WTC11 (cell line): ENCODE measurements at regions not wholly inside any gene's neighbourhood (a gene's known extent, or its start where the extent isn't known, plus 50 kb on each side); places are given as distances from the start of the nearest gene placed in this dataset.

Experiments
- ARID4B ChIP-seq: sonication (generic); formaldehyde crosslinking; IDR thresholded peaks from 2 replicates; pipeline ENCODE4 v1.8.0; 2023; ENCODE audit warnings: missing genetic modification reagents, mild to moderate bottlenecking, borderline replicate concordance
- CREB1 ChIP-seq: sonication (generic); formaldehyde crosslinking; IDR thresholded peaks from 2 replicates; pipeline ENCODE4 v1.8.0; 2023; ENCODE audit warnings: mild to moderate bottlenecking, missing genetic modification reagents
- ELF4 ChIP-seq: sonication (generic); formaldehyde crosslinking; IDR thresholded peaks from 2 replicates; pipeline ENCODE4 v1.8.1; 2022; ENCODE audit warnings: low read depth, mild to moderate bottlenecking, moderate library complexity, missing genetic modification reagents
- GABPB1 ChIP-seq: sonication (generic); formaldehyde crosslinking; IDR thresholded peaks from 2 replicates; pipeline ENCODE4 v1.8.1; 2023; ENCODE audit warnings: mild to moderate bottlenecking, missing genetic modification reagents
- NFYB ChIP-seq: sonication (generic); formaldehyde crosslinking; conservative IDR thresholded peaks from 2 replicates; pipeline ENCODE4 v1.8.0; 2022; ENCODE audit warnings: low read depth, missing genetic modification reagents
- PRDM15 ChIP-seq: sonication (generic); formaldehyde crosslinking; IDR thresholded peaks from 2 replicates; pipeline ENCODE4 v1.8.0; 2022; ENCODE audit warnings: missing genetic modification reagents
- SP1 ChIP-seq: sonication (generic); formaldehyde crosslinking; conservative IDR thresholded peaks from 2 replicates; pipeline ENCODE4 v1.8.1; 2022; ENCODE audit warnings: missing genetic modification reagents
- TCF7 ChIP-seq: sonication (generic); formaldehyde crosslinking; IDR thresholded peaks from 2 replicates; pipeline ENCODE4 v1.8.0; 2022; ENCODE audit warnings: mild to moderate bottlenecking, low read depth, missing genetic modification reagents, moderate library complexity
- ZNF121 ChIP-seq: sonication (generic); formaldehyde crosslinking; IDR thresholded peaks from 2 replicates; pipeline ENCODE4 v1.8.0; 2023; ENCODE audit warnings: missing genetic modification reagents
- TF ChIP-seq, protein P1 (sequence below): fragments of 200-600 bp; IDR thresholded peaks from 2 replicates; pipeline ENCODE4 v1.8.0; 2022; ENCODE audit warnings: antibody characterized with exemption
- TF ChIP-seq, protein P2 (sequence below): sonication (generic); formaldehyde crosslinking; IDR thresholded peaks from 2 replicates; pipeline ENCODE4 v1.8.0; 2023; ENCODE audit warnings: mild to moderate bottlenecking, missing genetic modification reagents
- TF ChIP-seq, protein P3 (sequence below): sonication (generic); formaldehyde crosslinking; IDR thresholded peaks from 2 replicates; pipeline ENCODE4 v1.8.0; 2022; ENCODE audit warnings: mild to moderate bottlenecking, missing genetic modification reagents
- TF ChIP-seq, protein P4 (sequence below): sonication (generic); formaldehyde crosslinking; IDR thresholded peaks from 2 replicates; pipeline ENCODE4 v1.8.1; 2023; ENCODE audit warnings: mild to moderate bottlenecking, moderate library complexity, missing genetic modification reagents

DNA sequence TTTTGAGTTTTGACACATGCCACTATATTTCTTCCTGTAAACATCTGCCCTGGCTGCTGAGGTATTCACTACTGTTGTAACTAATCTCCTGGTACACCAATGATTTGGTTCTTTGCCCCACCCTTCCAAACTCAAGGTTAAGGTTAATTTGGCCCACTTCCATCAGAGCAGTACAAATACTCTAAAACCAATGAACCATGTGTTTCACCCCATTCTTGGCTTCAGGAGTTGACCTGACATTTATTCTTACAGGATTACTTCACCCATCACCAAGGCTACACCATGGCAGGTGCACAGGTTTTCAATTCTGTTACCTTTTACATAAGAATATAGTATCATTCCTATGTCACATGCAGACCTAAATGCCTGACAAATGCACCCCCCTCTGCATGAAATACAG is 1179.9 kb downstream of the ZPLD1 start:
- TF ChIP-seq, protein P1, sequence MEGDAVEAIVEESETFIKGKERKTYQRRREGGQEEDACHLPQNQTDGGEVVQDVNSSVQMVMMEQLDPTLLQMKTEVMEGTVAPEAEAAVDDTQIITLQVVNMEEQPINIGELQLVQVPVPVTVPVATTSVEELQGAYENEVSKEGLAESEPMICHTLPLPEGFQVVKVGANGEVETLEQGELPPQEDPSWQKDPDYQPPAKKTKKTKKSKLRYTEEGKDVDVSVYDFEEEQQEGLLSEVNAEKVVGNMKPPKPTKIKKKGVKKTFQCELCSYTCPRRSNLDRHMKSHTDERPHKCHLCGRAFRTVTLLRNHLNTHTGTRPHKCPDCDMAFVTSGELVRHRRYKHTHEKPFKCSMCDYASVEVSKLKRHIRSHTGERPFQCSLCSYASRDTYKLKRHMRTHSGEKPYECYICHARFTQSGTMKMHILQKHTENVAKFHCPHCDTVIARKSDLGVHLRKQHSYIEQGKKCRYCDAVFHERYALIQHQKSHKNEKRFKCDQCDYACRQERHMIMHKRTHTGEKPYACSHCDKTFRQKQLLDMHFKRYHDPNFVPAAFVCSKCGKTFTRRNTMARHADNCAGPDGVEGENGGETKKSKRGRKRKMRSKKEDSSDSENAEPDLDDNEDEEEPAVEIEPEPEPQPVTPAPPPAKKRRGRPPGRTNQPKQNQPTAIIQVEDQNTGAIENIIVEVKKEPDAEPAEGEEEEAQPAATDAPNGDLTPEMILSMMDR = no peak
- no peak for TF ChIP-seq TCF7 (CRISPR knock-in tag)
- no peak for TF ChIP-seq ARID4B (CRISPR knock-in tag)
- TF ChIP-seq, protein P2, sequence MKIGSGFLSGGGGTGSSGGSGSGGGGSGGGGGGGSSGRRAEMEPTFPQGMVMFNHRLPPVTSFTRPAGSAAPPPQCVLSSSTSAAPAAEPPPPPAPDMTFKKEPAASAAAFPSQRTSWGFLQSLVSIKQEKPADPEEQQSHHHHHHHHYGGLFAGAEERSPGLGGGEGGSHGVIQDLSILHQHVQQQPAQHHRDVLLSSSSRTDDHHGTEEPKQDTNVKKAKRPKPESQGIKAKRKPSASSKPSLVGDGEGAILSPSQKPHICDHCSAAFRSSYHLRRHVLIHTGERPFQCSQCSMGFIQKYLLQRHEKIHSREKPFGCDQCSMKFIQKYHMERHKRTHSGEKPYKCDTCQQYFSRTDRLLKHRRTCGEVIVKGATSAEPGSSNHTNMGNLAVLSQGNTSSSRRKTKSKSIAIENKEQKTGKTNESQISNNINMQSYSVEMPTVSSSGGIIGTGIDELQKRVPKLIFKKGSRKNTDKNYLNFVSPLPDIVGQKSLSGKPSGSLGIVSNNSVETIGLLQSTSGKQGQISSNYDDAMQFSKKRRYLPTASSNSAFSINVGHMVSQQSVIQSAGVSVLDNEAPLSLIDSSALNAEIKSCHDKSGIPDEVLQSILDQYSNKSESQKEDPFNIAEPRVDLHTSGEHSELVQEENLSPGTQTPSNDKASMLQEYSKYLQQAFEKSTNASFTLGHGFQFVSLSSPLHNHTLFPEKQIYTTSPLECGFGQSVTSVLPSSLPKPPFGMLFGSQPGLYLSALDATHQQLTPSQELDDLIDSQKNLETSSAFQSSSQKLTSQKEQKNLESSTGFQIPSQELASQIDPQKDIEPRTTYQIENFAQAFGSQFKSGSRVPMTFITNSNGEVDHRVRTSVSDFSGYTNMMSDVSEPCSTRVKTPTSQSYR (CRISPR knock-in tag) = no peak
- no peak for TF ChIP-seq SP1 (CRISPR knock-in tag)
- TF ChIP-seq PRDM15 = no peak
- no peak for TF ChIP-seq ELF4 (CRISPR knock-in tag)
- TF ChIP-seq GABPB1 (CRISPR knock-in tag) = no peak
- TF ChIP-seq CREB1 (CRISPR knock-in tag) = no peak
- TF ChIP-seq, protein P3, sequence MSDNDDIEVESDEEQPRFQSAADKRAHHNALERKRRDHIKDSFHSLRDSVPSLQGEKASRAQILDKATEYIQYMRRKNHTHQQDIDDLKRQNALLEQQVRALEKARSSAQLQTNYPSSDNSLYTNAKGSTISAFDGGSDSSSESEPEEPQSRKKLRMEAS (CRISPR knock-in tag) = no peak
- TF ChIP-seq, protein P4, sequence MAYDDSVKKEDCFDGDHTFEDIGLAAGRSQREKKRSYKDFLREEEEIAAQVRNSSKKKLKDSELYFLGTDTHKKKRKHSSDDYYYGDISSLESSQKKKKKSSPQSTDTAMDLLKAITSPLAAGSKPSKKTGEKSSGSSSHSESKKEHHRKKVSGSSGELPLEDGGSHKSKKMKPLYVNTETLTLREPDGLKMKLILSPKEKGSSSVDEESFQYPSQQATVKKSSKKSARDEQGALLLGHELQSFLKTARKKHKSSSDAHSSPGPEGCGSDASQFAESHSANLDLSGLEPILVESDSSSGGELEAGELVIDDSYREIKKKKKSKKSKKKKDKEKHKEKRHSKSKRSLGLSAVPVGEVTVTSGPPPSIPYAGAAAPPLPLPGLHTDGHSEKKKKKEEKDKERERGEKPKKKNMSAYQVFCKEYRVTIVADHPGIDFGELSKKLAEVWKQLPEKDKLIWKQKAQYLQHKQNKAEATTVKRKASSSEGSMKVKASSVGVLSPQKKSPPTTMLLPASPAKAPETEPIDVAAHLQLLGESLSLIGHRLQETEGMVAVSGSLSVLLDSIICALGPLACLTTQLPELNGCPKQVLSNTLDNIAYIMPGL (CRISPR knock-in tag) = no peak
- TF ChIP-seq NFYB (CRISPR knock-in tag) = no peak
- no peak for TF ChIP-seq ZNF121 (CRISPR knock-in tag)
